Stimulated activated naive B cell treated with anti-CD40 and anti-IgM and Interleukin-4, amounts not matched to agents 10 μg/mL and 1 μg/mL and 100 μg/mL, for 72 hours (primary cell): ENCODE measurements at regions not wholly inside any gene's neighbourhood (a gene's known extent, or its start where the extent isn't known, plus 50 kb on each side); places are given as distances from the start of the nearest gene placed in this dataset.

Experiments used
- ATAC-seq, 2 donors: fragments of 150-1000 bp; cut with Tn5 transposase; replicated peaks; 2 replicates each; pipeline ENCODE4 v1.10.0; 2021; ENCODE audit warnings: moderate library complexity in 1 of 2
- DNase-seq: peaks from one replicate; pipeline ENCODE4 v3.0.0; 2021
- H3K27ac Mint-ChIP-seq: one replicate; pipeline ENCODE4 v1.8.0; 2022; ENCODE audit warnings: mild to moderate bottlenecking, mixed read lengths
- H3K27me3 Mint-ChIP-seq, 2 donors: one replicate each; pipeline ENCODE4 v1.8.0; 2022; ENCODE audit warnings: mixed read lengths in 2 of 2
- H3K36me3 Mint-ChIP-seq, 2 donors: one replicate each; pipeline ENCODE4 v1.8.0; 2022; ENCODE audit warnings: mixed read lengths in 2 of 2, mild to moderate bottlenecking in 1 of 2
- H3K4me1 Mint-ChIP-seq, 2 donors: one replicate each; pipeline ENCODE4 v1.8.0; 2022; ENCODE audit warnings: mixed read lengths in 2 of 2, mild to moderate bottlenecking in 1 of 2
- H3K4me3 Mint-ChIP-seq, 2 donors: one replicate each; pipeline ENCODE4 v1.8.0; 2022; ENCODE audit warnings: mild to moderate bottlenecking in 2 of 2, mixed read lengths in 2 of 2, moderate library complexity in 1 of 2
- H3K9me3 Mint-ChIP-seq, 2 donors: one replicate each; pipeline ENCODE4 v1.8.0; 2022; ENCODE audit warnings: mixed read lengths in 2 of 2, mild to moderate bottlenecking in 1 of 2

DNA sequence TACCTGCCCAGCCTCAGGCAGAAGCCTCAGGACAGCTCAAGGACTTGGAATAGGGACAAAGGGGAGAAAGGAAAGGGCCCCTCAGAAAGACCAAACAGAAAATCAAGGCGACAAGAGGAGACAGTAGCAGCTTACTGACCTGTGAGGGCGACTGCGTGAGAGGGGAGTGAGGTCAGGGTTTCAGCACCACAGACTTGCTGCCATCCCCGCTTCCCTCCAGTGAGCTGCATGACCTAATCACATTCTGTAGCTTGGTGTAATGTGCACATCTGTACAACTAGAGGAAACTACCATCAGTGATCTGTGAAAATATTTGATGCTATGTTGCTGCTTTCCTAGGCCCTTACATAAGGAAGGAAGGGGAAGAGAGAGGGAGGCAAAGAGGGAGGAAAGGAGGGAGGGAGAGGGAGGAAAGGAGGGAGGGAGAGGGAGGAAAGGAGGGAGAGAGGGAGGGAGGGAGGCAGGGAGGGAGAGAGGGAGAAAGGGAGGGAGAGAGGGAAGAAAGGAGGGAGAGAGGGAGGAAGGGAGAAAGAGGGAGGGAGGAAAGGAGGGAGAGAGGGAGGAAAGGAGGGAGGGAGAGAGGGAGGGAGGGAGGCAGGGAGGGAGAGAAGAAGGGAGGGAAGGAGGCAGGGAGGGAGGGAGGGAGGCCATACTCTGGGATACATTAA, 404.9 kb upstream of the CDH5 start:
- Mint-ChIP-seq H3K36me3 (no peaks in the 10 kb centered on the region), H3K27me3 (no peaks in the 10 kb centered on the region), H3K27ac (no peak overlapping the region), H3K4me3 (no peak overlapping the region), H3K4me1 (no peaks in the 10 kb centered on the region), H3K9me3 (no peaks in the 10 kb centered on the region)
- no peak for DNase-seq
- no peak for ATAC-seq

DNA sequence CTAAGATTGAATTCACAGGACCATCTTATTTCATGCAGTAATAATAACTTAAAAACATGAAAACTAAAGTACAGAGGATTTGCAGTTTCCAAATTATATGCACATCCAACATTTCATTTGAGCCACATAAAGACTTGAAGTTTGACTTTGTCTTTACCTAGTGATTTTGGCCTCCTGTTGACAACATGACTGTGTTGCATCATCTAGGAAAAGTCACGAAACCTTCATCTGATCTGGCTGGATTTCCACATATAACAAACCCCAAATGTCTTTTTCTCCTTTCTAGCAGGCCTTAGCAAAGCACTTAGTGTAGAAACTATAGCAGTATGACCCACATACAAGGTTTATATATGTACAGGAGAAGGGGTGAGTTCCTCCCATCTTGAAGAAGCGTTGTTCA, 406.5 kb upstream of the CDH5 start:
- H3K27ac Mint-ChIP-seq: no peak overlapping the region
- no peak overlapping the region for H3K4me3 Mint-ChIP-seq
- H3K4me1 Mint-ChIP-seq: no peaks in the 10 kb centered on the region
- H3K27me3 Mint-ChIP-seq: no peaks in the 10 kb centered on the region
- DNase-seq (no peak), ATAC-seq (no peak)
- H3K9me3 Mint-ChIP-seq: no peaks in the 10 kb centered on the region
- no peaks in the 10 kb centered on the region for H3K36me3 Mint-ChIP-seq

DNA sequence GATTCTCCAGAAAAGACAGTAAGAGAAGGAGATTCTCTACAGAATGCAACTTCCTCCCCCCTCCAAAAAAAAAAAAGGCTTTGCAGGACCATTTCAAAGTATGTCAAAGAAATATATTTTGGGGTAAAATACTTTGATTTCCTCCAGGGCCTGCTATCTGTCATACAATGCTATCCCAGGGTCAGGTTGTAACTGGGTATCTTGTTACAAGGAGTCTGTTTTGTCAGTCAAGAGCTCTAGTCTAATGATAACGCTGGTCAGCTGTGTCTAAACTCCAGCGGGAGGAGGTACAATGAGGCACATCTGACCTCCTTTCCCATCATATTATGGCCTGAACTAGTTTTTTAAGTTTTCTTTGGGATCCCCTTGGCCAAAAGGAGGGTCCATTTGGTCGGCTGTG, 408.4 kb upstream of the CDH5 start:
- H3K27me3 Mint-ChIP-seq: no peaks in the 10 kb centered on the region

GRCh38 chr16:65956100-65956499, 410.4 kb upstream of the CDH5 start:
- no peaks in the 10 kb centered on the region for H3K36me3 Mint-ChIP-seq
- ATAC-seq (no peak), DNase-seq (no peak)
- H3K4me3 Mint-ChIP-seq: no peak overlapping the region
- H3K27me3 Mint-ChIP-seq: no peaks in the 10 kb centered on the region
- no peak overlapping the region for H3K27ac Mint-ChIP-seq
- no peaks in the 10 kb centered on the region for H3K4me1 Mint-ChIP-seq
- H3K9me3 Mint-ChIP-seq: no peaks in the 10 kb centered on the region

More for the DNA sequence above, 408.4 kb upstream of the CDH5 start:
- no peak for DNase-seq
- Mint-ChIP-seq H3K9me3 (no peaks in the 10 kb centered on the region), H3K4me3 (no peak overlapping the region), H3K27ac (no peak overlapping the region), H3K4me1 (no peaks in the 10 kb centered on the region), H3K36me3 (no peaks in the 10 kb centered on the region)
- no peak for ATAC-seq

DNA sequence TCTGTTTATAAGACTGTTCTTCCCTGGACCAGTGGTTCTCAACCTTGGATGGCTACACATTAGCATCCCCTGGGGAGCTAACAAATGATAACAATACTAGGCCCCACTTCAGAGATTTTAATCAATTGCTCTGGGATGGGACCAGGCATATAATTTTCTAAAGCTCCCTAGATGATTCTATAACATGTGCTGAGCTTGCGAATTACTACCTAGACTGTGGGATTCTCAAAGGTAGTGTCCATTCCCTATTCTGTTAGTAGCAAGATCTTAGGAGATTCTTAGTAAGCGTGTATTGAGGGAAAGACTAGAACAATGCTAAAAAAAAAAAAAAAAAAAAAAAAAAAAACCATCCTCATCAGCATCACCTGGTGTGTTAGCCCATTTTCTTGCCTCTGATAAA, 412.0 kb upstream of the CDH5 start:
- H3K36me3 Mint-ChIP-seq: peaks cover 0 to 1% of the 10 kb centered on the region in 2 donors

GRCh38 chr16:65950211-65950610, 416.3 kb upstream of the CDH5 start:
- H3K9me3 Mint-ChIP-seq: peaks cover 3% of the 10 kb centered on the region in 2 donors
- no peak overlapping the region for H3K4me3 Mint-ChIP-seq
- no peak for DNase-seq
- H3K27me3 Mint-ChIP-seq: no peaks in the 10 kb centered on the region
- ATAC-seq: no peak
- no peaks in the 10 kb centered on the region for H3K4me1 Mint-ChIP-seq
- no peak overlapping the region for H3K27ac Mint-ChIP-seq
- peaks cover 0 to 1% of the 10 kb centered on the region in 2 donors for H3K36me3 Mint-ChIP-seq

More for the DNA sequence above, 412.0 kb upstream of the CDH5 start:
- ATAC-seq (no peak), DNase-seq (no peak)
- Mint-ChIP-seq H3K9me3 (peaks cover 0 to 2% of the 10 kb centered on the region in 2 donors), H3K27me3 (no peaks in the 10 kb centered on the region), H3K4me3 (no peak overlapping the region), H3K27ac (no peak overlapping the region), H3K4me1 (no peaks in the 10 kb centered on the region)

GRCh38 chr16:65948361-65948760, 418.1 kb upstream of the CDH5 start:
- Mint-ChIP-seq H3K27ac (no peak overlapping the region), H3K4me1 (no peaks in the 10 kb centered on the region), H3K27me3 (no peaks in the 10 kb centered on the region), H3K9me3 (peaks cover 3 to 8% of the 10 kb centered on the region in 2 donors), H3K36me3 (peaks cover 0 to 1% of the 10 kb centered on the region in 2 donors), H3K4me3 (no peak overlapping the region)
- DNase-seq (no peak), ATAC-seq (no peak)

DNA sequence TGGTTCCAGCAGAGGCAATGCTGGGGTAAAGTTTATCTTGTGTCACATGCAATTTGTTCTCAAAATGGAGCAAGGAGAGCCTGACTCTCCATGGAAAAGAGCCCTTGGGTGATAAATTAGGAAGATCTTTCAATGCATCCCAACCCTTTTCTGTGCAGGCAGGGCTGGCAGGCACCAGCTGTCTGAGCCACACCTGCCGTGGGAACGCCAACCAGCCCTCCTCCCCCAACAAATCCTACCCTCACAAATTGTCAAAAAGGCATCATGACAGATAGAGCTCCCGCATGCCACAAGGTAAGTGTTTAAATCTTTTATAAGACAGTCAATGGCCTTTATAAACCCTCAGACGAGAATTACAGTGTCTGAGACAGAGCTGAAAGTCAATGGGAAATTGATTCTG, 418.5 kb upstream of the CDH5 start:
- Mint-ChIP-seq H3K4me3 (no peak overlapping the region), H3K9me3 (peaks cover 3 to 8% of the 10 kb centered on the region in 2 donors), H3K4me1 (no peaks in the 10 kb centered on the region), H3K27ac (no peak overlapping the region), H3K27me3 (no peaks in the 10 kb centered on the region), H3K36me3 (peaks cover 0 to 1% of the 10 kb centered on the region in 2 donors)
- no peak for DNase-seq
- no peak for ATAC-seq

GRCh38 chr16:65945493-65945892, 421.0 kb upstream of the CDH5 start:
- Mint-ChIP-seq H3K27ac (no peak overlapping the region), H3K36me3 (peaks cover 0 to 1% of the 10 kb centered on the region in 2 donors), H3K4me3 (no peak overlapping the region), H3K4me1 (no peaks in the 10 kb centered on the region), H3K27me3 (no peaks in the 10 kb centered on the region), H3K9me3 (peaks cover 3 to 9% of the 10 kb centered on the region in 2 donors)
- ATAC-seq: no peak
- no peak for DNase-seq

DNA sequence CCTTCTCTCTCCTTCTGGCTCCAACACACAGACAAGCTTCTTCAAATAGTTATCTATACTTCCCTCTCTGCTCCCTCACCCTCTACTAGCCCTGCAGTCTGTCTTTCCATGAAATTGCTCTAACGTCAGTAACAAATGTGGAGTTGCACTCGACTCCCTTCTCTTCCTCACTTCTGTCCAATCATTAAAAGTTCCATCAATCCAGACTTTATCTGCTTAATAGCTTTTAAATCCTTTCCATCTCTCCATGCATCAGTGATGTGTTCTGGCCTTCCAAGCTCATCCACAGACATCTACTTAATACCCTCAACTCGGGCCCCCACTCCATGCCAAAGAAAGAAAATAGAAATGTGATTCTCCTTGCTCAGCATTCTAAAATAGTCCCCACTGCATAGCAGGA, 422.1 kb upstream of the CDH5 start:
- H3K9me3 Mint-ChIP-seq: peaks cover 3 to 8% of the 10 kb centered on the region in 2 donors
- H3K27ac Mint-ChIP-seq: no peak overlapping the region
- H3K4me3 Mint-ChIP-seq: no peak overlapping the region
- no peaks in the 10 kb centered on the region for H3K36me3 Mint-ChIP-seq
- ATAC-seq (no peak), DNase-seq (no peak)
- no peaks in the 10 kb centered on the region for H3K4me1 Mint-ChIP-seq
- no peaks in the 10 kb centered on the region for H3K27me3 Mint-ChIP-seq

DNA sequence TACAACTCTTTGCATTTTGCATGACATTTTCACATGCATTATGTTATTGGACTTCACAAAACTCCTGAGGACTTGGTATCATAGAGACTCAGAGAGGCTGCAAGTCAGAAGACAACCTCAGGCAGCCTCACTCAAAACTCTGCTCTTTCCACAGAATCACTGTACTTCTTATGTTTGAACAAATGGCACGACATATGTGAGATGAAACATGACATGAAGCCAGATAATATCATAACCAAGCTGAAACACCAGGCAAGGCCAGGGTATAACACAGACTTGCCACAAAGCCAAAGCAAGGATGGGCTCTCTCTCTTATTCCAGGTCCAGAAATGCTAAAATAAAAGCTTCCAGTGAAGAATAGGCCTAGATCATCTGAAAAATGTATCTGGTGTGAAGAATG, 425.8 kb upstream of the CDH5 start:
- no peaks in the 10 kb centered on the region for H3K27me3 Mint-ChIP-seq
- DNase-seq: no peak
- peaks cover under 1 to 6% of the 10 kb centered on the region in 2 donors for H3K9me3 Mint-ChIP-seq
- H3K36me3 Mint-ChIP-seq: peaks cover 0 to under 1% of the 10 kb centered on the region in 2 donors
- no peak overlapping the region for H3K27ac Mint-ChIP-seq
- ATAC-seq: no peak
- no peaks in the 10 kb centered on the region for H3K4me1 Mint-ChIP-seq
- no peak overlapping the region for H3K4me3 Mint-ChIP-seq

DNA sequence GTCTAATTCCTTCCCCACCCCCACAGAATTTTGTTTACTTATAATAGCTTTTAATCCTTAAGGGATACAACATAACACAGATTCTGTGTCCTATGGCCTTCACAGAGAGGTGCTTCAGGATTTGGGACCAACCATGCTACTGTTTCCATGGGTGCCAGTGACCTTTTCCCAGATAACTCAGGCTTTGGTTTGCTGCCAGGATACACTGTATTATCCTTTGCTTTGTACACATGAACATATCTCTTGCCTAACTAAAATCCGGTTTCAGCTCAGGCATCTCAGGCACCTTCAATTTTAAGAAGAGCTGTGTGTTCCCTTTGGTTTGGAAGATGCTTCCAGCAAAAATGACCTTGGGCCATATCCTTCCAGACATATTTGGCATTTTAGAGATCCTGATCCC, 428.4 kb upstream of the CDH5 start:
- Mint-ChIP-seq H3K27me3 (no peaks in the 10 kb centered on the region), H3K36me3 (peaks cover 0 to 3% of the 10 kb centered on the region in 2 donors), H3K9me3 (peaks cover 2 to 5% of the 10 kb centered on the region in 2 donors), H3K4me3 (no peak overlapping the region), H3K27ac (no peak overlapping the region), H3K4me1 (no peaks in the 10 kb centered on the region)
- ATAC-seq (no peak), DNase-seq (no peak)

GRCh38 chr16:65937455-65937854, 429.0 kb upstream of the CDH5 start:
- no peaks in the 10 kb centered on the region for H3K27me3 Mint-ChIP-seq
- no peak for ATAC-seq
- H3K9me3 Mint-ChIP-seq: peaks cover 2 to 5% of the 10 kb centered on the region in 2 donors
- DNase-seq: no peak
- no peak overlapping the region for H3K4me3 Mint-ChIP-seq
- H3K36me3 Mint-ChIP-seq: peaks cover 0 to 3% of the 10 kb centered on the region in 2 donors
- H3K4me1 Mint-ChIP-seq: no peaks in the 10 kb centered on the region
- H3K27ac Mint-ChIP-seq: no peak overlapping the region

GRCh38 chr16:65936096-65936495, 430.4 kb upstream of the CDH5 start:
- peaks cover 1 to 5% of the 10 kb centered on the region in 2 donors for H3K9me3 Mint-ChIP-seq
- H3K4me3 Mint-ChIP-seq: no peak overlapping the region
- ATAC-seq (no peak), DNase-seq (no peak)
- no peaks in the 10 kb centered on the region for H3K27me3 Mint-ChIP-seq
- H3K36me3 Mint-ChIP-seq: peaks cover 0 to 3% of the 10 kb centered on the region in 2 donors
- H3K4me1 Mint-ChIP-seq: no peaks in the 10 kb centered on the region
- H3K27ac Mint-ChIP-seq: no peak overlapping the region

DNA sequence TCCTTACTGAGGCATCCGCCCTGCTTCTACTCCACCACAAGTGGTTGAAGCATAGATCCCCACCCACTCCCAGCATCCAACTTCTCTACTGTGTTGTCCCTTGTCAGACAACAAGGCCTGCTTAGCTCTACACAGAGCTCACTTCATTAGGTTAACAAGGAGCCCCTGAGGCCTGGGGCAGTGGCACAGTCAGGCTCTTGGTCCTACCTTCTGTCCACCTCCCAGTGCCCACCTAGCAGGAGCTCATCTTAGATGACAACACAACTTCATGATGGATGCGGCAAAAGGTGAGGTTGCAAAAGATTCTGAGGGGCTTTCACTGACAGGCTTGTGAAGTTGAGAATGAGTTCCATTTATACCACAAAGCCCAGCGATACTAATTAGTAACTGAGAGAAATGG, 432.0 kb upstream of the CDH5 start:
- Mint-ChIP-seq H3K9me3 (peaks cover 7 to 13% of the 10 kb centered on the region in 2 donors), H3K4me3 (no peak overlapping the region), H3K27ac (no peak overlapping the region), H3K27me3 (no peaks in the 10 kb centered on the region), H3K4me1 (no peaks in the 10 kb centered on the region), H3K36me3 (peaks cover 0 to 3% of the 10 kb centered on the region in 2 donors)
- no peak for ATAC-seq
- no peak for DNase-seq
